ENCODE measurements at regions not wholly inside any gene's neighbourhood (a gene's known extent, or its start where the extent isn't known, plus 50 kb on each side); places are given as distances from the start of the nearest gene placed in this dataset.

DNA sequence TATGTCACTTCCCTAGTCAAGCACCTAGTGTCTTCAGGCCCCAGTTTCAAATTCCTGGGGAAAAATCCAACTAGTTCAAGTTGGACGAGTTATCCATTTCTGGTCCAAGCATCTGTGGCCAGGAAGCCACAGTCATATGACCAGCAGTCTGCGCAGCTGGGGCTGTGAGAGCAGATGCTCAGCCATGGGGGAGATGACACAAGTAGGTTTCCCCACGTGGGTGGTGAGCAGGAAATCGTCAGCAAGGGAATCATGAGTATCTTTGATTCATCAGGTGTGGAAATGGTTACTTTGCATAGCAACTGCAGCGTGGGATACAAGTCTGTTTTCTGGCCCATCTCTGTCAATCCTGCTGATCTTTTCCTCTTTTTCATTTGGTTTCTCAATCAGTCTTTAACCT lies 185.3 kb downstream of the C11orf91 start:
- TF ChIP-seq, protein P1, sequence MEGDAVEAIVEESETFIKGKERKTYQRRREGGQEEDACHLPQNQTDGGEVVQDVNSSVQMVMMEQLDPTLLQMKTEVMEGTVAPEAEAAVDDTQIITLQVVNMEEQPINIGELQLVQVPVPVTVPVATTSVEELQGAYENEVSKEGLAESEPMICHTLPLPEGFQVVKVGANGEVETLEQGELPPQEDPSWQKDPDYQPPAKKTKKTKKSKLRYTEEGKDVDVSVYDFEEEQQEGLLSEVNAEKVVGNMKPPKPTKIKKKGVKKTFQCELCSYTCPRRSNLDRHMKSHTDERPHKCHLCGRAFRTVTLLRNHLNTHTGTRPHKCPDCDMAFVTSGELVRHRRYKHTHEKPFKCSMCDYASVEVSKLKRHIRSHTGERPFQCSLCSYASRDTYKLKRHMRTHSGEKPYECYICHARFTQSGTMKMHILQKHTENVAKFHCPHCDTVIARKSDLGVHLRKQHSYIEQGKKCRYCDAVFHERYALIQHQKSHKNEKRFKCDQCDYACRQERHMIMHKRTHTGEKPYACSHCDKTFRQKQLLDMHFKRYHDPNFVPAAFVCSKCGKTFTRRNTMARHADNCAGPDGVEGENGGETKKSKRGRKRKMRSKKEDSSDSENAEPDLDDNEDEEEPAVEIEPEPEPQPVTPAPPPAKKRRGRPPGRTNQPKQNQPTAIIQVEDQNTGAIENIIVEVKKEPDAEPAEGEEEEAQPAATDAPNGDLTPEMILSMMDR (conservative IDR thresholded peaks at IDR 0.05), result no peak
- no peak overlapping the region for H3K4me3 Mint-ChIP-seq
- DNase-seq (ENCODE audit: extremely low spot score, unreplicated experiment), result no peak
- H3K27ac Mint-ChIP-seq, result no peak overlapping the region
- H3K27me3 Mint-ChIP-seq, result no peaks in the 10 kb centered on the region
- H3K9me3 Mint-ChIP-seq, result no peaks in the 10 kb centered on the region
- H3K36me3 Mint-ChIP-seq, result no peaks in the 10 kb centered on the region
- H3K4me1 Mint-ChIP-seq (ENCODE audit: unreplicated experiment), result no peaks in the 10 kb centered on the region

- Mint-ChIP-seq H3K36me3 (no peaks in the 10 kb centered on the region), H3K27me3 (peaks cover 3% of the 10 kb centered on the region), H3K27ac (no peak overlapping the region), H3K4me1 (ENCODE audit: unreplicated experiment) (no peaks in the 10 kb centered on the region), H3K4me3 (no peak overlapping the region), H3K9me3 (no peaks in the 10 kb centered on the region)
- TF ChIP-seq, protein P1 (conservative IDR thresholded peaks at IDR 0.05), result no peak
- no peak for DNase-seq (ENCODE audit: extremely low spot score, unreplicated experiment)
Measured at GRCh38 chr11:33514079-33514925, 186.3 kb downstream of the C11orf91 start.

DNA sequence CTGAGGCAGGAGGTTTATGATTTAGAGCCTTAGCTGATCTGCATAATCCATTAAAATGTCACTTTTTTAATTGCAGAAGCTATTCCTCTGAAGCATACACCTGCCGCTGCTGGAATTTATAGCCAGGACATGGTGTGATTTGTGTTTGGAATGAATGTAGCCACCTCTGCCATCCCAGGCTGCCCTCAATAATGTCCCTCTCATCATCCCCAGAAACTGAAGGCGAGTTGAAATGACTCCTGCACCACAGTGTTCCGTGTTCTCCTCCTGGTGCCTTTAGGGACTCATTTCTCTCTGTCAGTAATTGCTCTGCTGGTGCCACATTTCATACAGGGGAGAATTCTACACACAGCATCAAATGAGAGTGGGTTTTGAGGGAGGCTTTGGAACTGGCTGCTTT lies 191.0 kb downstream of the C11orf91 start:
- Mint-ChIP-seq H3K36me3 (no peaks in the 10 kb centered on the region), H3K9me3 (no peaks in the 10 kb centered on the region), H3K4me1 (ENCODE audit: unreplicated experiment) (no peaks in the 10 kb centered on the region), H3K4me3 (no peak overlapping the region), H3K27me3 (peaks cover 3% of the 10 kb centered on the region), H3K27ac (no peak overlapping the region)
- DNase-seq (ENCODE audit: extremely low spot score, unreplicated experiment), result no peak
- TF ChIP-seq, protein P1 (conservative IDR thresholded peaks at IDR 0.05), result no peak

GRCh38 chr11:33507967-33508366 lies 192.7 kb downstream of the C11orf91 start:
- no peaks in the 10 kb centered on the region for H3K36me3 Mint-ChIP-seq
- no peak for DNase-seq (ENCODE audit: extremely low spot score, unreplicated experiment)
- H3K4me3 Mint-ChIP-seq, result no peak overlapping the region
- TF ChIP-seq, protein P1 (conservative IDR thresholded peaks at IDR 0.05), result no peak
- H3K27ac Mint-ChIP-seq, result no peak overlapping the region
- H3K9me3 Mint-ChIP-seq, result no peaks in the 10 kb centered on the region
- H3K4me1 Mint-ChIP-seq (ENCODE audit: unreplicated experiment), result no peaks in the 10 kb centered on the region
- peaks cover 7% of the 10 kb centered on the region for H3K27me3 Mint-ChIP-seq

DNA sequence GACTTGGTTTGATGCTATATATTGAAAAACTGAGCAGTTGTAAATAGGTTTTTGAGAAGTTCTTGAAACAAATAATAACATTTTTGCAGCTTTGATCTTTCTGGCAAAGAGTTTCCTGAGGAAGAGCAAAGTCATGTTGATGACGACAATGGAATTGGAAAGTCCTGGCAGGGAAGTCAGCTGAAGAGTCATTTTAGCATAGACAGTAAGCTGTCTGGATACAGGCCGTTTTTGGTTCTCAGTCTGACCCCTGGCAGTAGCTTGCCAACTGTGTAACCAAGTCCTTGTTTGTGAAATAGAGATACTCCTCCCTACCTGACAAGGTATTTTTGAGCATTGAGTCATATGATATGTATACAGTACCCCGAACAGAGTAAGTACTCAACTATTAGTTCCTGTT lies 193.3 kb downstream of the C11orf91 start:
- H3K27me3 Mint-ChIP-seq, result peaks cover 9% of the 10 kb centered on the region
- H3K36me3 Mint-ChIP-seq, result no peaks in the 10 kb centered on the region
- no peak overlapping the region for H3K27ac Mint-ChIP-seq
- no peak overlapping the region for H3K4me3 Mint-ChIP-seq
- H3K4me1 Mint-ChIP-seq (ENCODE audit: unreplicated experiment), result no peaks in the 10 kb centered on the region
- no peak for DNase-seq (ENCODE audit: extremely low spot score, unreplicated experiment)
- TF ChIP-seq, protein P1 (conservative IDR thresholded peaks at IDR 0.05), result no peak
- no peaks in the 10 kb centered on the region for H3K9me3 Mint-ChIP-seq
